ENCODE measurements at regions not wholly inside any gene's neighbourhood (a gene's known extent, or its start where the extent isn't known, plus 50 kb on each side); places are given as distances from the start of the nearest gene placed in this dataset.

DNA sequence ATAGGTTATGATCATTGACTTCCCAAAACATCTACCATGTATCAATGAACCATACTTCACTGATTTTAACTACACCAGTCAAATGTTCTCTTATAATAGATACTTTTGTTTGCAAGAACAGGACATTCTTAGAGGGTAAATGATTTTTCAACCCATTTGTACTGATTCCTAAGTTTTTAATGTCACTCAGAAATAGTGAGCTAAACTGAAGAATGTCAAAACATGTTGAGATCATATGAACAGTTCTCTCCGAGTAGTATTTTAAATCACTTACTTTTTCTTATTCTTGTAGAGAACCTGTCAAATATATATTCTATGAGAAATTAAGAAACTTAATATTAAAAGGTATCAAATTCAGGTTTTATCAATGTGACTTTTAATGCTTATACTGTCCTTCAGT lies 1362.9 kb upstream of the SLC39A10 start:
- TF ChIP-seq, protein P1, sequence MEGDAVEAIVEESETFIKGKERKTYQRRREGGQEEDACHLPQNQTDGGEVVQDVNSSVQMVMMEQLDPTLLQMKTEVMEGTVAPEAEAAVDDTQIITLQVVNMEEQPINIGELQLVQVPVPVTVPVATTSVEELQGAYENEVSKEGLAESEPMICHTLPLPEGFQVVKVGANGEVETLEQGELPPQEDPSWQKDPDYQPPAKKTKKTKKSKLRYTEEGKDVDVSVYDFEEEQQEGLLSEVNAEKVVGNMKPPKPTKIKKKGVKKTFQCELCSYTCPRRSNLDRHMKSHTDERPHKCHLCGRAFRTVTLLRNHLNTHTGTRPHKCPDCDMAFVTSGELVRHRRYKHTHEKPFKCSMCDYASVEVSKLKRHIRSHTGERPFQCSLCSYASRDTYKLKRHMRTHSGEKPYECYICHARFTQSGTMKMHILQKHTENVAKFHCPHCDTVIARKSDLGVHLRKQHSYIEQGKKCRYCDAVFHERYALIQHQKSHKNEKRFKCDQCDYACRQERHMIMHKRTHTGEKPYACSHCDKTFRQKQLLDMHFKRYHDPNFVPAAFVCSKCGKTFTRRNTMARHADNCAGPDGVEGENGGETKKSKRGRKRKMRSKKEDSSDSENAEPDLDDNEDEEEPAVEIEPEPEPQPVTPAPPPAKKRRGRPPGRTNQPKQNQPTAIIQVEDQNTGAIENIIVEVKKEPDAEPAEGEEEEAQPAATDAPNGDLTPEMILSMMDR (CRISPR knock-in tag; IDR thresholded peaks at IDR 0.05), result no peak
- no peak for TF ChIP-seq ZKSCAN8 (CRISPR knock-in tag; IDR thresholded peaks at IDR 0.05; ENCODE audit: borderline replicate concordance)
- no peak for TF ChIP-seq KDM1A (CRISPR knock-in tag; IDR thresholded peaks at IDR 0.05)
- no peak for TF ChIP-seq XRCC5 (optimal IDR thresholded peaks at IDR 0.05; ENCODE audit: low read length)
- TF ChIP-seq, protein P2, sequence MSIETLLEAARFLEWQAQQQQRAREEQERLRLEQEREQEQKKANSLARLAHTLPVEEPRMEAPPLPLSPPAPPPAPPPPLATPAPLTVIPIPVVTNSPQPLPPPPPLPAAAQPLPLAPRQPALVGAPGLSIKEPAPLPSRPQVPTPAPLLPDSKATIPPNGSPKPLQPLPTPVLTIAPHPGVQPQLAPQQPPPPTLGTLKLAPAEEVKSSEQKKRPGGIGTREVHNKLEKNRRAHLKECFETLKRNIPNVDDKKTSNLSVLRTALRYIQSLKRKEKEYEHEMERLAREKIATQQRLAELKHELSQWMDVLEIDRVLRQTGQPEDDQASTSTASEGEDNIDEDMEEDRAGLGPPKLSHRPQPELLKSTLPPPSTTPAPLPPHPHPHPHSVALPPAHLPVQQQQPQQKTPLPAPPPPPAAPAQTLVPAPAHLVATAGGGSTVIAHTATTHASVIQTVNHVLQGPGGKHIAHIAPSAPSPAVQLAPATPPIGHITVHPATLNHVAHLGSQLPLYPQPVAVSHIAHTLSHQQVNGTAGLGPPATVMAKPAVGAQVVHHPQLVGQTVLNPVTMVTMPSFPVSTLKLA (IDR thresholded peaks at IDR 0.05), result no peak
- TF ChIP-seq KDM2A (CRISPR knock-in tag; IDR thresholded peaks at IDR 0.05; ENCODE audit: borderline replicate concordance, low read depth), result no peak
- no peak for TF ChIP-seq KLF13 (CRISPR knock-in tag; IDR thresholded peaks at IDR 0.05)
- no peak for TF ChIP-seq KLF16 (CRISPR knock-in tag; IDR thresholded peaks at IDR 0.05)
- no peak for TF ChIP-seq JUN (CRISPR knock-in tag; IDR thresholded peaks at IDR 0.05)
- TF ChIP-seq, protein P3, sequence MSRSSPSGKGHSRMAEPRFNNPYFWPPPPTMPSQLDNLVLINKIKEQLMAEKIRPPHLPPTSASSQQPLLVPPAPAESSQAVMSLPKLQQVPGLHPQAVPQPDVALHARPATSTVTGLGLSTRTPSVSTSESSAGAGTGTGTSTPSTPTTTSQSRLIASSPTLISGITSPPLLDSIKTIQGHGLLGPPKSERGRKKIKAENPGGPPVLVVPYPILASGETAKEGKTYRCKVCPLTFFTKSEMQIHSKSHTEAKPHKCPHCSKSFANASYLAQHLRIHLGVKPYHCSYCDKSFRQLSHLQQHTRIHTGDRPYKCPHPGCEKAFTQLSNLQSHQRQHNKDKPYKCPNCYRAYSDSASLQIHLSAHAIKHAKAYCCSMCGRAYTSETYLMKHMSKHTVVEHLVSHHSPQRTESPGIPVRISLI (CRISPR knock-in tag; IDR thresholded peaks at IDR 0.05; ENCODE audit: borderline replicate concordance), result no peak
- no peak for TF ChIP-seq TAF1 (CRISPR knock-in tag; IDR thresholded peaks at IDR 0.05)
- TF ChIP-seq MAFK (conservative IDR thresholded peaks at IDR 0.05 in 1 of 2, IDR thresholded peaks at IDR 0.05 in 1 of 2; ENCODE audit: low read length in 2 of 2), result no peak
- TF ChIP-seq ATF7 (IDR thresholded peaks at IDR 0.05), result no peak
- no peak for TF ChIP-seq ATF7 (CRISPR knock-in tag; IDR thresholded peaks at IDR 0.05)
